ENCODE measurements at regions not wholly inside any gene's neighbourhood (a gene's known extent, or its start where the extent isn't known, plus 50 kb on each side); places are given as distances from the start of the nearest gene placed in this dataset.
A peak's percentile ranks its signal among the peaks of the same experiment; 100 is the strongest.

GRCh38 chr11:92484570-92484969, 260.0 kb downstream of the FAT3 start:
- no peak for DNase-seq

GRCh38 chr11:92489826-92490399, 265.3 kb downstream of the FAT3 start:
- DNase-seq = no peak

DNA sequence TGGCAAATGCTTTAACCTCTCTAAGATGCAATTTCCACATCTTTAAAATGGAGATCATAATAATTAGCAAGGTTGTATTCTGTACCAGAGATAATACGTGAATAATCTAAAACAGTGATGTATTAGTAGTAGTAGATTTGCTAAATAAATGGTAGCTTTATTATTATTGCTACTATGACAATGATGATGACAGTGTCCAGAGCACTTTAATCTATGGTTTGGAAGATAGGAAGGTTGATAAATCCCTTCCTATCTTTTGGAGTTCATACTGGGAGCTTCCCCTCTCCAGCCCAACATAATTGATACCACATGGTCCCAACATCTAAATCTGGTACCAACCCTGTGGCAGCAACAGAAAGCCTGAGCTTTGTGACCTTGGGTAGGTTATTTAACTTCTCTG, 267.8 kb downstream of the FAT3 start:
- no peak for DNase-seq

GRCh38 chr11:92495107-92495793, 270.6 kb downstream of the FAT3 start:
- DNase-seq = no peak

DNA sequence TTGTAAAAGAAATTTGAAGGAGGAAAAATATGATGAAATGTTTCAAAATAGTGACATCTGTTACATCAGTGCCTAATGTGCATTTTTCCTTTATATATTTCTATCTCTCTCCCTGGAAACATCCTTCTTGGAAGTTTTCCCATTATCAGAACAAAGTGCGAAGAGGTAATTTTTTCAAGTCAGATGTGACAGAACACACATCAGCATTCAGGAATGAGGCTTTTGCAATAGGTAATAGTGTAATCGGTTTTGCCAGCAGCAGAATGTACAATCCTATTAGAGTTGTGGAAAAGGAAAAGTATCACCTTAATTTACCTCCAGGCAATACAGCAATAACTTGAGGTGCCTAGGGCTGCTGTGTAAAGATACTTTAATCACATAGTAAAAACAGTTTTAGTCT, 275.8 kb downstream of the FAT3 start:
- DNase-seq = no peak

- no peak for DNase-seq
These were observed 276.6 kb downstream of the FAT3 start for GRCh38 chr11:92501066-92501739.

DNA sequence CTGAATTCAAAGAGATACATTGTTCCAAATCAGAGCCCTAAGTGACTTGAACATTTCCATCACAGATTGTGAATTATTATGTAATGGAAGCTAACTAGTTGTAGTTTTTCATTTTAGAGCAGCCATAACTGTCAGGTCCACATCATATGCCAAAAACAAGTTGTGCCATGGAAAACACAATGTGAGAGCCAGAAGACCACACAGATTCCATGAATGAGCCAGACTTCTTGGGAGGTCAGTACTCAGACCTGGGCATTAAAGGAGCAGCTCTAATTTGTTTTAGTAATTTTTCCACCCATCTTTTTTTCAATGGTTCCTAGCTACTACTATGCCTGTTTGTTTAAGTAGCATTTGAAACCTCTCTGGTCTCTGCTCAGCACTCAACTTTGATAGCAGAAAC, 279.4 kb downstream of the FAT3 start:
- DNase-seq = no peak

DNA sequence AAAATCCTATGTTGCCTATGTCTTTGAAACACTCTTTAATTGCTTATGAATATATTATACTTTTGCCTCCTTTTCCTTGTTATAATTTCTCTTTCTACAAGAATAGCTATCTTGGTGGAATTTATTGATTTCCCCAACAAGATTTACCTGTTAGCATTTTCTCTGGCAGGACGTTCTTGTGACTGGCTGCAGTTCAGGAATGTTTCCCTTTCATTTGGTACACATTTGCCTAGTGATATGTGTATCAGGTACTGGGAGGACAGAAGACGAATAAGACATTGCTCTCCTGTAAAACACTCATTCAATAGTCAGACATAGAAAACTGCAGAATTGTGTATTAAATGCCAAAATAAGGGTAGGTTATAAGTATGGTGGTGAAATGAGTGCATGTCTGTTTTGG, 279.9 kb downstream of the FAT3 start:
- DNase-seq = no peak

- DNase-seq = no peak
These were observed 281.1 kb downstream of the FAT3 start for GRCh38 chr11:92505689-92506088.

DNA sequence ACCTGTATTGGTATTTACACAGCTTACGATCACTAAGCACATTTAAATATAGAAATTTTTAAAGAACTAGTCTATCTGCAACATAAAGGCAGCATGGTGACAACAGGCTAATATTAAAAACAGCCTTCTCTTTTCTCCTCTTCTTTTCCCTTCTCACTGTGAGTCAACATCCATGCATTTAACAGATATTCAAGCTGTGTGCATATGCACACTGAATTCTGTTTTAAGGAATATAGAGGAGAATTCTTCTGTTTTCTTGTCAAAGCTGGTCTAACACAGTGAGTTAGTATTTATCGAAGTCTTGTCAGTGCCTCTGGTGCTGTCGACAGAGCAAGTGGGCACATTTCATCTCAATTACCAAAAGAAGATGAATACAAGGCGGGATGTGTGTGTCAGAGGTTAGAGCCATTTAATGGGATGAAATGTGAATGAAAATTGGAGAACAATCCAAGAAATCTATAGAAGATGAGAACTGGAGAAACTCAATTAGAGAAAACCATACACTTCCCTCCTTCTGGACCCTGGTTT, 282.3 kb downstream of the FAT3 start:
- no peak for DNase-seq

GRCh38 chr11:92510591-92510990, 286.0 kb downstream of the FAT3 start:
- no peak for DNase-seq

GRCh38 chr11:92511522-92512203, 287.0 kb downstream of the FAT3 start:
- DNase-seq = no peak

DNA sequence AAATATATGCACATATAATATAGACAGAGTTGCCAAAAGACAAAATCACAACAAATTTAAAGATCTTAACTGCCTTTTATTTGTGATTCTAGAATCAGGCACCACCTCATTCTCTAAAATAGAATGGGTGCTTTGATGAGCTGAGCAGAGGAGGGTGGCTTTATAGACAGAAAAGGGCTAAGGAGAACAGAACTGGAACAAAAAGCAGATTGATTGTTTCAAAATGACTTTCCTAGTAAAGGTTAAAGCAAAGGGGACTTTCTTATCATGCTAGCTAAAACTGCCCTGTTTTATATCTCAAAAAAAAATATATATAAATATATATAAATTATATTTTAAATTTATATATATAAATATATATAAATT, 287.6 kb downstream of the FAT3 start:
- no peak for DNase-seq

GRCh38 chr11:92523611-92524010, 299.0 kb downstream of the FAT3 start:
- DNase-seq = no peak

- no peak for DNase-seq
These were observed 299.9 kb downstream of the FAT3 start for GRCh38 chr11:92524542-92524941.

- no peak for DNase-seq
These were observed 302.8 kb downstream of the FAT3 start for GRCh38 chr11:92527467-92527866.

GRCh38 chr11:92528001-92528400, 303.4 kb downstream of the FAT3 start:
- no peak for DNase-seq

GRCh38 chr11:92531065-92531739, 306.6 kb downstream of the FAT3 start:
- DNase-seq = no peak

GRCh38 chr11:92533657-92534335, 309.2 kb downstream of the FAT3 start:
- no peak for DNase-seq

DNA sequence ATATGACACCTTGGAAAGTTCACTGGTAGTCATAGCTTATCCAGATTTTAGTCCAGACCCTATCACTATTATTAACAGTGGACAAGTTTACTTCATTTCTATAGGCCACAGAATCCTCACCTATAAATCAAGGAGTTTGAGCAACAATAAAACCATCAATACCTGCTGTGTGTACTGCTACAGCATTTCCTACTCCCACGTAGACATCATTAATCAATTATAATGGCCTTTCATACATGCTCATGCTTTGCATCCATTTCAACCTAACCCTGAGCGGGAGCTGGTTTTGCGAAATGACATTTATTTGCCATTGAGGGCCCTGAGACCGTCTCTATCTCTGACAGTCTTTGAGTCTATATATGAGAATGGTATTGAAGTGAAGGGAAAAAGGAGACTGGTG, 312.3 kb downstream of the FAT3 start:
- no peak for DNase-seq

GRCh38 chr11:92540096-92540495, 315.5 kb downstream of the FAT3 start:
- DNase-seq = peak; percentile 21

GRCh38 chr11:92545906-92546471, 321.4 kb downstream of the FAT3 start:
- DNase-seq = no peak

Measured in SHP77 treated with DMSO at 0.1 percent for 48 hours (cell line).